HG03159 (cell line): ENCODE measurements at regions not wholly inside any gene's neighbourhood (a gene's known extent, or its start where the extent isn't known, plus 50 kb on each side); places are given as distances from the start of the nearest gene placed in this dataset.
A peak's percentile ranks its signal among the peaks of the same experiment; 100 is the strongest.
"Not testable (repeated sequence)": the region's sequence is repeated elsewhere in the genome, so short reads cannot be mapped to it uniquely, and the experiment has no call there.

Source experiments
- ATAC-seq: cut with Tn5 transposase; IDR thresholded peaks from one replicate; pipeline ENCODE4 v1.9.1; 2021; ENCODE audit warnings: mild to moderate bottlenecking, moderate library complexity; ENCODE audit not compliant: unreplicated experiment

DNA sequence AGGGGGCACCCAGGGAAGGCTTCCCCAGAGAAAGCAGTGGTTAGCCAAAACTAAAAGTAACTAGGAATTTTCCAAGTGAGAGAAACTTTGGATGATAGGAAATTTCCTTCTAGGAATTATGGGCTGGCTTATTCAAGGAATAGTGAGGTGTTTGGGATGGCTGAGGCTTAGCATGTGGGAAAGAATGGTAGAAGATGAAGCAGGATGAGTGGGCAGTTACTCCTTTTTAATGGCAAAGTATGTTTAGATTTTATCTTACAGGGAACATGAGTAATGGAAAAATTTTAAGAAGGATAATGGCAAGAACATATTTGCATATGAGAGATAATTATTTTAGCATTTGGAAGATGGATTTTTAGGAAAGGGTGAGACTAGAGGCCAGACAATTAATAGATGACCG lies 197.6 kb downstream of the SLC38A4 start:
- no peak for ATAC-seq

DNA sequence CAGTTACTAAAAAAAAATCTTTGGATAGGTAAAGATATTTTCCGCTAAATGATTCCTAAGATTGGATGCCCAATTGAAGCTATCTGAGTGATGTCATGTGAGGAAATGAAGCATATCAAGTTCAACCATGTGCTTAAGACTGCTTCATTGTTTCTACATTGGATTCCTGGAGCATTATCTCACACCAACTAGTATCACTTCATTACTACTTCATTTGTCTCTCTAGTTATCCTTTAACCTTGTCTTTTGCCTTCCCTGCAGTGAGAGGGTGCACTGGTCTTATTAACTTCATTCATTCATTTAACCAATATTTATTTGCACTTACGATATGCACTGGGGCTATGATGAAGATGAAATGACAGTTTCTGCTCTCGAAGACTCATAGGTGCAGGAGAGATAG lies 198.1 kb downstream of the SLC38A4 start:
- ATAC-seq: no peak

DNA sequence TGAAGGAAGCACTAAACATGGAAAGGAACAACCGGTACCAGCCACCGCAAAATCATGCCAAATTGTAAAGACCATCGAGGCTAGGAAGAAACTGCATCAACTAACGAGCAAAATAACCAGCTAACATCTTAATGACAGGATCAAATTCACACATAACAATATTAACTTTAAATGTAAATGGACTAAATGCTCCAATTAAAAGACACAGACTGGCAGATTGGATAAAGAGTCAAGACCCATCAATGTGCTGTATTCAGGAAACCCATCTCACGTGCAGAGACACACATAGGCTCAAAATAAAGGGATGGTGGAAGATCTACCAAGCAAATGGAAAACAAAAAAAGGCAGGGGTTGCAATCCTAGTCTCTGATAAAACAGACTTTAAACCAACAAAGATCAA lies 206.3 kb downstream of the SLC38A4 start:
- ATAC-seq: not testable (repeated sequence)

DNA sequence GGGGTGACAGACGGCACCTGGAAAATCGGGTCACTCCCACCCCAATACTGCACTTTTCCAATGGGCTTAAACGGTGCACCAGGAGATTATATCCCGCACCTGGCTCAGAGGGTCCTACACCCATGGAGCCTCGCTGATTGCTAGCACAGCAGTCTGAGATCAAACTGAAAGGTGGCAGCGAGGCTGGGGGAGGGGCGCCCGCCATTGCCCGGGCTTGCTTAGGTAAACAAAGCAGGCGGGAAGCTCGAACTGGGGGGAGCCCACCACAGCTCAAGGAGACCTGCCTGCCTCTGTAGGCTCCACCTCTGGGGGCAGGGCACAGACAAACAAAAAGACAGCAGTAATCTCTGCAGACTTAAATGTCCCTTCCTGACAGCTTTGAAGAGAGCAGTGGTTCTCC lies 208.1 kb downstream of the SLC38A4 start:
- ATAC-seq: not testable (repeated sequence)

DNA sequence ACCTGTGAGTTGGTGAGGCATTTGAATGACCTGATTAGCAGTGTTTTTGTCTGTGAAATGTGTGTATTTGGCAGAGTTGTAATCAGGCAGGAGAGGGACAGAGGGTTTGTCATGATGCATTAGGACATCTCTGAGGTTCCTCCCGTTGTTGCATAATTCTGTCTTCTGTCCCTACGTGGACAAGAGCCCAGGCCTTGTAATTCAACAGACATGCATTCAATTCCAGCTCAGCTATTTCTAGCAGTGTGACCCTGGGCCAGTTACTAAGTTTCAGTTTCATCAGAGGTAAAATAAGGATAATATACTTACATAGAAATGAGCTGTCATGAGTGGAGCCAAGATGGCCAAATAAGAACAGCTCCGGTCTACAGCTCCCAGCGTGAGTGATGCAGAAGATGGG lies 208.6 kb downstream of the SLC38A4 start:
- no peak for ATAC-seq

DNA sequence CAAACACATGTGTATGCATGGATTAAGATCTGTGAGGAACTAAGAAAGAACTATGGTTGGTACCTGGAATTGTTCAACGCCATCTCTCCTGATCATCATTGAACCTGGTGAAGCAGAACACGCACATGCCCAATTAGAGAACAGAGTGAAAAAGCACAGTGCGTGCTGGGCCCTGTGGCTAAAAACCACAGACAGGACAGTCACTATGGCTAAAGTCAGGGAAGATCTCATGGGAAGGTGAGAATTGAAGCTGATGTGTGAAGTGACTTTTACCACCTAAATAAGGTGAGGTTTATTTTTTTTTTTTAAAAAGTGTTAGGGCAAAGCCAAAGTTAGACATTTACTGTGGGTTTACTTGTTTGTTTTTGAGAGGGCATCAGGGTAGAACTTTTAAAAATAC lies 215.0 kb downstream of the SLC38A4 start:
- no peak for ATAC-seq

DNA sequence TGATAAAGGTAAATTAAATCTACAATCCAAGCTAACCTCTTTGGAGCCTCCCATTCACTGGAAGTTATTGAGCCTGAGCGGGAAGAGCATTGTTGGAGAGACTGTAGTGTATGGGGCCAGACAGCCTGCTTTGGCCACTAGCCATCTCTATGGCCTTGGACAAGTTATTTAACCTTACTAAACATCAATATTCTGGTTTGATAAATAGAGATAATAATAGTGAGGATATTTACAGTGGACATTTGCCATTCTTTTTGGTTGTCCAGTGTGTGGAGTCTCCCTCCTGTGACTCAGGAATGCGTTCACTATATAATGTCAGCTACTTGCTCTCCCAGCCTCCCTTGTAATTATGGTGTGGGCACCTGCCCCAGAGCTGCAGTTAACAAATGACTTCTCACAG lies 216.1 kb downstream of the SLC38A4 start:
- no peak for ATAC-seq

DNA sequence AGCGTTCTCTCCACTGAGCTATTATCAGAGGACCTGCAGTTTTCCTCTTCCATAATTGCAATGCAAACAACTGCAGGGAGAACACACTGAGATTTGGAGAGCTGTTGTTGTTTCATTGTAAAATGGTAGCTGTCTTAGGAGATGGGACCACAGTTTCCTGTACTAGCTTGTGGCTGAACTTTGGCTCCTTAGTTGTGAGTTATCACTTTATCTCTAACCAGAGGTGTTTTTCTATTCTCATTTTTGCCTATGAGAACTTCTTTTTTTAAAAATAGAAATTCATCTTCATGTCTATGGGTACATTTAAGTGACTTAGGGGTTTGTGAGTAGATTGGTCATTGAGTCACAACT lies 216.5 kb downstream of the SLC38A4 start:
- ATAC-seq: peak; percentile 57

DNA sequence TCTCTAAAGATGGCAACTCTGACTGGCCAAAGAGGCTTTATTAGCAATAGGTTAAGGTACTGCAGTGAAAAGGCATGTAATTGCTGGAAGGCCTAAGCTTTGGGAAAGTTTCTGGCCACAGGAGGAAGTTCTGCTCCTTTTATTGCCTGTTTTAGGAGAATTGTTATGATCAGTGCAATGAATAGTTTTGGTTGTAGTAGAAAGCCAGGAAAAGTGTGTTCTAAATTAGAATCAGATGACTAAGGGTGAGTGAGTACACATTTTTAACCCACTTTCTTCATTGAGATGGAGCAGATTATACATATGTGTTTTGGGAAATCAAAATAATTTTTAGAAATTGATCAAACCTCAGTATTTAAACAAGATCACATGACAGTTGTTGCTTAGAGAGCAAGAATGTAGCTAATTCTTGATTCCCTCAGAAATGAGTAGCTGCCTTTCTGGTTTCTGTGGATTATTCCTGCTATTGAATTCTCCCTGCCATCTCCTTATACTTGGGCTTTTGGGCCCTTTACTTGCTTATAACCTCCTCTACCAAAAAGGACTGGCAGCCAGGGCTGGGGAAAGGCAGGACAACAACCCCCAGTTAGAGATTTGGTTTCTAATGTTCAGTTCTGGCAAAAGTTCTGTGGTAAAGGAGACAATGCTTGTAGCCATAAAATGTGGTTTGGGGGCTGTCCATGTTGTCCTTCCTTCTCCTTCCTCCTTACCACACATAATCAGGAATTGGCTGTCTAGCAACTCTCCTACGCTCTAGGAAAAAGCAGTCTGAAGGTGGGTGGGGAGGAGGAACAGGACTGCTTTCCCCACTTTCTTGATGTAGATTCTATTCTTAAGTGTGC lies 217.1 kb downstream of the SLC38A4 start:
- no peak for ATAC-seq

DNA sequence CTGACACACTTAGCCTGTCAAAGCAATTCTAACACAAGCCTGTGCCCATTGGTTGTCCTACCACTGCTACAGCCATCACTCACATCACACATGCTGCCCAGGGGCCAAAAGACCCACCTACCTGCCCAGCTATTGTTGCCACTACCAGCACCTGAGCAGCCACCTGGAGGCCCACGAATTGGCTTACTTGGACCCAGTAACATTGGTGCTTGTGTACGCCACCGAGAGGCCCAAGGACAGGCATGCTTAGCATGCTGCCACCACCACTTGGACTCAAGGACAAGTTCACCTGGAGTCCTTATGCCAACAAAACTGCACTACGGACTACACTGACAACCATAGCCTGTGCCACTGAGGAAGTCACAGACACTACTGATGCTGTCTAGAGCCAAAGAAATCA lies 221.1 kb downstream of the SLC38A4 start:
- no peak for ATAC-seq

DNA sequence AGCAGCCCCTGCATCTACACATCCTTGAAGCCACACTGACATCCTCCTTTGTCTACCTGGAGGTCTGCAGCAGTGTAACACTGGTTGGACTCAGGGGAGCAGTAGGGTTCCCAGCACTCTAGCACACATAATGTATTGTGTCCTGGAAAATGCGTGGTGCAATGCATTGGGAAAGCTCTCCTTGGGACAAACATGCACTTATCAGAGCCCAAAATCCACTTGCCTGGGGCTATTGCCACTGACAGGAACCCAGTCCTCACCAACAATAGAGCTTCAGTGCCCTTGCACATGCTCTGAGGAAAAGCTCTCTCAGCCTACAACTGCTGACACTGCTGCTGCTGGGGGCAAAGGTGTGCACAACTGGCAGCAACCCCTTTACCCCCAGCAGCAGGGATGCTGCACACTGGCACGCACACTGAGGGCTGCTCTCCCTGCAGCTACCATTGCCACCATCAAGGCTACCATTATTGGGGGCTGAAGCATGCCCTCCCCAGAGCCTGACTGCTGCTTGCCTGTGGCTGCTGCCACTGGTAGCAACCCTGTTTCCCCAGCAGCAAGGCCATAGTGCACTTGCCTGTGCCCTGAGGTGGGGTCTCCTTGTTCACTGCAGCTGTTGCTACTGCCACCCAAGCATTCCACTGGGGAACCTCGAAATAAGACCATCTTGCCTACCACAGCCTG lies 221.9 kb downstream of the SLC38A4 start:
- no peak for ATAC-seq

DNA sequence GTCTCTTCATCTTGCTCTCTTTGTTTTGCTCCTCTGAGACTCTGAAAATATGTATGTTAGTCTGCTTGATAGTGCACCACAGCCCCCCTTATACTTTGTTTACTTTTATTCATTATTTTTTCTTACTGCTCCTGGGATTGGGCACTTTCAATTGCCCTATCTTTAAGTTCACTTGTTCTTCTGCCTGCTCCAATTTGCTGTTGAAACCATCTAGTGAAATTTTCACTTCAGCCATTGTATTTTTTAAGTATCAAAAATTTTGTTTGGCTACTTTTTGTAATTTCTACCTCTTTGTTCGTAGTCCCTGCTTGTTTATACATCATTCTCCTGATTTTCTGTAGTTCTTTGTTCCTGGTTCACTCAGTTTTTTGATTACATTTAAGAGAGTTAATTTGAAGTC lies 223.3 kb downstream of the SLC38A4 start:
- ATAC-seq: no peak

DNA sequence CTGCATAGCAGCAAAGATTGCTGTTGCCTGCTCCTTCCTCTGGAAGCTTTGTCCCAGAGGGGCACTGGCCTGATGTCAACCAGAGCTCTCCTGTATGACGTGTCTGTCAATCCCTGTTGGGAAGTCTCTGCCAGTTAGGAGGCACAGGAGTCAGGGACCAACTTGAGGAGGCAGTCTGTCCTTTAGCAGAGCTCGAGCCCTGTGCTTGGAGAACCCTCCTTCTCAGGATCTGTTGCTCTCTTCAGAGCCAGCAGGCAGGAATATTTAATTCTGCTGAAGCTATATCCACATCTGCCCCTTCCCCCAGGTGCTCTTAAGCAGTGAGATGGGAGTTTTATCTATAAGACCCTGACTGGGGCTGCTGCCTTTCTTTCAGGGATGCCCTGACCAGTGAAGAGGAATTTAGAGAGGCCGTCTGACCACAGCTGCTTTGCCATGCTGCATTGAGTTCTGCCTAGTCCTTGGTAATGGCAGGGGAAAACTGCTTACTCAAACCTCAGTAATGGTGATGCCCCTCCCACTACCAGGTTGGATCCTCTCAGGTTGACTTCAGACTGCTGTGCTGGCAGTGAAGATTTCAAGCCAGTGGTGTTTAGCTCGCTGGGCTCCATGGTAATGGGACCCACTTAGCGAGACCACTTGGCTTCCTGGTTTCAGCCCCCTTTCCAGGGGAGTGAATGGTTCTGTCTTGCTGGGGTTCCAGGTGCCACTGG lies 218.6 kb upstream of the SLC38A2 start:
- no peak for ATAC-seq

DNA sequence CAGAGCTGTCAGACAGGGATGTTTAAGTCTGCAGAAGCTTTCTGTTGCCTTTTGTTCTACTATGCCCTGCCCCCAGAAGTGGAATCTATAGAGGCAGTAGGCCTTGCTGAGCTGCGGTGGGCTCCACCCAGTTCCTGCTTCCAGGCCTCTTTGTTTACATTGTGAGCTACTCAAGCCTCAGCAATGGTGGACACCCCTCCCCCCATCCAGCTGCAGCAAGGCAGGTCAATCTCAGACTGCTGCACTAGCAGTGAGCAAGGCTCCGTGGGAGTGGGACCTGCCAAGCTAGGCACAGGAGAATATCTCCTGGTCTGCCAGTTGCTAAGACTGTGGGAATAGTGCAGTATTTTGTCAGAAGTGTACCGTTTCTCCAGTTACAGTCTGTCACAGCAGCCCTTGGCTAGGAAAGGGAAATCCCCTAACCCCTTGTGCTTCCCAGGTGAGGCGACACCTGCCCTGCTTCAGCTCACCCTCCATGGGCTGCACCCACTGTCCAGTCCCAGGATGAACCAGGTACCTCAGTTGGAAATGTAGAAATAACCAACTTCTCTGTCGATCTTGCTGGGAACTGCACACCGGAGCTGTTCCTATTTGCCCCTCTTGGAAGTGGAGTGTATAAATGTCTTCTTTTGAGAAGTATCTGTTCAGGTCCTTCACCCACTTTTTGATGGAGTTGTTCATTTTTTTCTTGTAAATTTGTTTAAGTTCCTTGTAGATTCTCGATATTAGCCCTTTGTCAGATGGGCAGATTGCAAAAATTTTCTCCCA lies 213.5 kb upstream of the SLC38A2 start:
- ATAC-seq: no peak

DNA sequence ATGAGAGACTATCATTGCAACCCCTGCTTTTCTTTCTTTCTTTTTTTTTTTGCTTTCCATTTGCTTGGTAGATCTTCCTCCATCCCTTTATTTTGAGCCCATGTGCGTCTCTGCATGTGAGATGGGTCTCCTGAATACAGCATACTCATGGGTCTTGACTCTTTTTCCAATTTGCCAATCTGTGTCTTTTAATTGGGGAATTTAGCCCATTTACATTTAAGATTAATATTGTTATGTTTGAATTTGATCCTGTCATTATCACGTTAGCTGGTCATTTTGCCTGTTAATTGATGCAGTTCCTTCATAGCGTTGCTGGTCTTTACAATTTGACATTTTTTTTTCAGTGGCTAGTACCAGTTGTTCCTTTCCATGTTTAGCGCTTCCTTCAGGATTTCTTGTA lies 211.5 kb upstream of the SLC38A2 start:
- not testable (repeated sequence) for ATAC-seq

DNA sequence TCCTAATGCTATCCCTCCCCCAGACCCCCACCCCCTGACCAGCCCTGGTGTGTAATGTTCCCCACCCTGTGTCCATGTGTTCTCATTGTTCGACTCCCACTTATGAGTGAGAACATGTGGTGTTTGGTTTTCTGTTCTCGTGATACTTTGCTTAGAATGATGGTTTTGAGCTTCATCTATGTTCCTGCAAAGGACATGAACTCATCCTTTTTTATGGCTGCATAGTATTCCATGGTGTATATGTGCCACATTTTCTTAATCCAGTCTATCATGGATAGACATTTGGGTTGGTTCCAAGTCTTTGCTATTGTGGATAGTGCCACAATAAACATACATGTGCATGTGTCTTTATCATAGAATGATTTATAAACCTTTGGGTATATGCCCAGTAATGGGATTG lies 209.4 kb upstream of the SLC38A2 start:
- ATAC-seq: not testable (repeated sequence)

DNA sequence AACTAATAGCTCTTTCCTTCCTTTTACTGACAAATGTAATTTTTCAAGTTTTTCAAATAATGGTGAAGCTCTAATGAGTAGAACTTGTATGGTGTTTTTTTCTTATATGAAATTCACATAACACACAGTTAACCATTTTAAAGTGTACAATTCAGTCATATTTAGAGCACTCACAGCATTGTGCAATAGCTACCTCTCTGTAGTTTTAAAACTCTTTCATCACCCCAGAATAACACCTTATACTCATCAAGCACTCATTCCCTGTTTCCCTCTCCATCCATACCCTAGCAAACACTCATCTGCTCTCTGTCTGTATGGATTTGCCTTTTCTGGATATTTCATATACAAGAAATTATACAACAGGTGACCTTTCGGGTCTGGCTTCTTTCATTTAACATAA lies 207.9 kb upstream of the SLC38A2 start:
- no peak for ATAC-seq

DNA sequence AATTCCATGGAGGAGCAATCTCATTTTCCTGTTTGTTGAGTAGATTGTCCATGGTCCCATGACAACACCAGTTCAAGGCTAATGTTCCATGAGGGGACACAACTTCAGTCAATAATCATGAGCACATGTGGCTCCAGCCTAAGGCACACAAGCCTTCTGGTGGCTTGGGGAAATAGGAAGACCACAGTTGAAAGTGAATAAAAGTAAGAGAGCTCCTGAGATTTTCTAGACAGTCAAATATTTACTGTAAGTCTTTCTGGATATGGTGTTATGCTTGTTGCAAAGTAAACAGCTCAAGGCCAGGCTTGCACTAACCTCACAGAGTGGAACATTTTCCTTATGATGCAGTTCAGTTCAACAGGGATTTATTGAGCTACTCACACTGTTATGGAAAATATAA lies 206.9 kb upstream of the SLC38A2 start:
- ATAC-seq: no peak

DNA sequence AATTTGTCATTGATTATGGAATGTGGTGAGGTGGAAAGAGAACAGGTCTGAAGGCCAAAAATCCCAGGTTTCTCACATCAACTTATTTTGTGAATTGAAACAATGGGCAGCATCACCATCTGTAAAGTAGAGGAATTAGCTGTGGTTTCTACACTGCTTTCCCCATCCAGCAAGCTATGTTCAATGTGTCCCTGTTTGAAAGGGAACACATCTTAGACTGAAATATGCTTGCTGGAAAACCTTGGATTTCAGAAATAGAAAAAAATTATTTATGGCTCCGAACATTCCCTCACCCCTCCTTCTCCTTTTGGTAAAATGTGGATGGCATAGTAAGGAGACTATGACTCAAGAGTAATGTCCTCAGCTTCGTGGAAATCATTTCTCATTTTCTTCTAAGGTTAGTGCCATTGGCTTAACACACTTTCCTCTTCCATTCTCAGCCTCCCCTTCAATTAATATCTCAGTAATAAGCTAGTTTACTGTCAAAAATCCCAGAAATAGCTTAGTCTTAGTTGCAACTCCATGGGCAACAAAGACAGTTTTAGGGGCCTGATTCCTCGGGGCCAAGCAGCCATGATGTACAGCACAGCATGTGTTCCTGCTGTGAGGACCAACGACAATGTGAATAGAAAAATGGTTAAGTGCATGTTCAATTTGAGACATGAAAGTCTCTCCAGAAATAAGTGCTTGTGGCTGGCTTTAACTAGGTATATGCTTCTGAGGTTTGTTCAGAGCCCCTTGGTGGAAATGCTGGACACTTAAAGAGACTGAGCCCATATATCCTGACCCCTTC lies 205.8 kb upstream of the SLC38A2 start:
- ATAC-seq: no peak

DNA sequence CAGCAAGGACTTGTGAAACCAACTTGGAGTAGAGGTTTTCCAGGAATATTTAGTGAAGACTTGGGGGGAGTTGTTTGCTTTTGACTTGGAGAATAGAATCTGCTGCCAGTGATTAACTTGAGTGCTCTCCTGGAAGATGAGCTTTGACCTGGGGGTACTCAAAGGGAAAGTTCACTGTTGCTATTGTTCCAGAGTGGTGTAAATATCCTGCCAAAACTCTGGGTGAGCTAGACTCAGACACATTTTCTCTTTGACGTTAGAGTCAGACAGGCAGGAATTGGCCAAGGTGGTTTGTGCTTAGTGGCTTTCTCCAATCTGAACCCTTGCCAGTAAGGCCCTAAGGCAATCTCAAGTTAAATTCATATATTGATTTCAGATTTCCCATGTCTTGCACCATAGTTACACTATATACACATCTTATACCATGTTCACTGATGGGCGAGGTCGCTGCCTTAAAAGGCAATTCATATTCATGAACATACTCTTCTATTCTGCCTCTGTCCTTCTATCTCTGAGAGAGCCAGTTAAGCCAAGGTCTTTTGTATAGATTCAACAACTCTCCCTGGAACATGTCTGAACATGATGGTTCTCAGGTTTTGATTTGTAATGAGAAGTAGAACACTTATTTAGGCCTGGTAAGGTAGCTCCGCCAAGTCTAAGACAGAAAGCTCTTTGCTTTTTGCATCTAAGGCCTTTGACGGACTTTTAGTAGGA lies 204.6 kb upstream of the SLC38A2 start:
- ATAC-seq: no peak
